AG08396 (cell line): ENCODE measurements at regions not wholly inside any gene's neighbourhood (a gene's known extent, or its start where the extent isn't known, plus 50 kb on each side); places are given as distances from the start of the nearest gene placed in this dataset.
A peak's percentile ranks its signal among the peaks of the same experiment; 100 is the strongest.
"Not testable (repeated sequence)": the region's sequence is repeated elsewhere in the genome, so short reads cannot be mapped to it uniquely, and the experiment has no call there.

Source experiments
- DNase-seq: peaks from one replicate; pipeline ENCODE4 v3.0.0; 2012; ENCODE audit warnings: low spot score, mixed read lengths

DNA sequence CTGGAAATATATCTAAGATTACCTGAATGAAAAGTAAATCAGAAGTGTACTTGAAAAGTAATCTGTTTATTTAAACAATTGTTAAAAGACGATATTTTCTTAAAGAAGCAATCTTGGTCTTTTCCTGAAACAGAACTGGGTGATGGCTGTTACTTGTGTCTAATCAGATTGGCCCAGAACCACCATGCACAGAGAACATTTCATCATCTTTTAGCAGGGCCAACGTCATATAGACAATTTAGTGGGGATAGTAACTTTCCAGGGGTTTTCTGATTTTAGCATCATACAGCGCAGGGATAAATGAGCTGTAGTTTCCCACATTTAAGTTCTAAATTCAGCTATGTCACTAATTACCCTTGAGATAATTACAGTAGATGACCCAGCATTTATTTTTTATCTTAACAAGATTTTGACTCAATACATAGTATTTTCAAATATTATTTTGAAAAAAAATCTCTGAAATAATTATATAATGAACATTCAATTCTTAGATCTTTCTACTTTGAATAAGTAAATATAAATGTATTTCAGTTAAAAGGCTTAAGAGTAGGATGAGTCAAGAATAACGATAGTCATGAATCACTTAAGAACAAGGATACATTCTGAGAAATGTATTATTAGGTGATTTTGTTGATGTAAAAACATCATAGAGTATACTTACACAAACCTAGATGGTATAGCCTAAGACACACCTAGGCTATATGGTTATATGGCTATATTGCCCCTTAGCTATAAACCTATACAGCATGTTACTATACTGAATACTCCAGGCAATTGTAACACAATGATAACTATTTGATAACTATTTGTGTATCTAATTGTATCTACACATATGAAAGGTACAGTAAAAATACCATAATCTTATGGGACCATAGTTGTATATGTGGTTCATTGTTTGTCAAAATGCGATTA lies 103.8 kb upstream of the MME start:
- no peak for DNase-seq

DNA sequence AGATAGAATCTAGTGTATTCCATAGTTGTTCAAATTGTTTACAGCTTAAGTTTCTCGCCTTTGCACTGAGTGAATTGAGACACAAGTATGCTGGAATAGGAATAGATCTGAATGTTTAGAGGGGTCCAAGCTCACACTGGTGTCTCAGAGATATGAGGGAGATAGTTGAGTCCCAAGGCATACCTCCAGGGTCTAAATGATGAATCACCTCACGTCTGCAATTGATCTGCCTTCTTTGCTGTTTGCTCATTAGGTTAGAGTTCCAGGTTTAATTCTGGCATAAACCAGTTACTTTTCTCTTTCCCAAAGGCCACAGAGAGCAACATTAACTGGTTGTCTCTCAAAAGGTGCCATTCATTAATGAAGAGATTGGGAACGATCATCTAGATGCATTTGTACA lies 106.3 kb upstream of the MME start:
- DNase-seq: no peak

DNA sequence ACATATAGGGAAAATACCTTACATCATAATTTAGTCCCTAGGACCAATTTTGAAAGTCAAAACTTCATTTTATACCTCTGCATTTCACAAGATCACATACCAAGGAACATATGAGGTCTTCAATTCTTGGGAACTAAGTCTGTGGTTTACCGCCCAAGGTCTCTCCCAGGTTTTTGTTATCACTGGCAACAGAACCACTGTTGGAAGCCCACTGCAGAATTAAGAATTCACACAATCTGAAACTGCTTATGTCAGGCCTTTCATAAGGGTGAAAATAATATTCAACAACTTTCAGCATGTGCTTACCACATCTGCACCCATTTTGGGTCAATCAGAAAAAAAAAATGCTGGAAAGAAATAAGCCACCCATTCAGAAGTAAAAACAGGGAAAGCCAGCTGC lies 107.2 kb upstream of the MME start:
- no peak for DNase-seq

DNA sequence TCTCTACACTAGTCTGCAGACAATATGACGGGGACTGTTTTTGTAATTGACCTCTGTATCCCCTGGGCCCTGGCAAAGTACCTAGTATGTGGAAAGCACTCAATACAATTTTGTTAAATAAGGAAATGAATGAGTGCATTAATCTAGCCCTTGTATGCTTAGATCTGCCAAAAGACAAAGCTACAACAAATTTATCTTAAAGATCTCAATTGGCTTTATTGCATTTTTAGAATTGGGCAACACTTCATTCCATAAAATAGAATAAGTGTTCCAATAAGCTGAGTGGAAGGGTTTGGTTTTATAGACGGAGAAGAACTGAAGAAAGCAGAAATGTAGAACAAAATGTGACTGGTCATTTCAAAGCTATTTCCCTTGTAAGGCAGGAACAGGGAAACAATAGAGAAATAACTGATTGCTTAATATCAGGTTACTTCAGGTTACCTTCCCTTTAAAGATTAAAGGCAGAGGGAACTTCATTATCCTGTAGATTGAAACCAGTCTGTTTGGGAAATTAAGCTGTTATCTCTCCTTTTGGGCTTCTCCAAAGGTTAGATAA lies 108.3 kb upstream of the MME start:
- DNase-seq: no peak

DNA sequence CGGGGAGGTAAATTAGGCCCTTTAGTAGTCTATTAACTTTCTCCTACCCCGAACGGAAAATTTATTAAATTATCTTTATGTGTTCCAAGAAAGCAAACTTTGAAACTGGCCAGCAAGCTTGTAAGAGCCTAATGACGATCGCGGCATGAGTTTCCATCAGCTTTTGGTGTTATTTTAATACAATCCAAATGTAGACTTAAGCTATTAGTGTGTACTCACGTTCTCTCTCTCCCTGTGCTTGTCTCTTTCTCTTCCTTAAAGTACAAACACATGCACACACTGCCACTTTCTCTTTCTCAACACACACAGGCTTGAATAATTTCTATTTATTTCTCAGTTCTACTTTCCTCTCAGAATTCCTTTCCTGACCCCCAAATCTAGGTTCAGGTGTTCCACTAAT lies 108.8 kb upstream of the MME start:
- DNase-seq: no peak

DNA sequence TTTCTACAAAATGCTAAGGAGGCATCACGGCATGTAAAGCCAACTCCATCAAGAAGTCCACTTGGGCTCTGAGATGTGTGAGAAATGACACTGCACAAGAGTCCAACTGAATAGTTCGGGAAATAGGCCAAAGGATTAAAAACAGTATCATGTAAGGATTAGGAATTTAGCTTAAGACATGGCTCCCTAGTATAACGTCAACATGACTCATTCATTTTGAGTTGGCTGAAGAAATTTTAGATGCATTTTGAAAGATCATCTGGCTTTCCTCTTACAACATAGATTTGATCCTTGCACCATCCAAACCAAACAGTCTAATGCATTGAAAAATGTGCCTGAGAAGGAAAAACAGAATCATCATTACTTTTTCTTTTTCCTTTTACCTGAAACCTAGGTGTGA lies 109.3 kb upstream of the MME start:
- peak; percentile 39 for DNase-seq

DNA sequence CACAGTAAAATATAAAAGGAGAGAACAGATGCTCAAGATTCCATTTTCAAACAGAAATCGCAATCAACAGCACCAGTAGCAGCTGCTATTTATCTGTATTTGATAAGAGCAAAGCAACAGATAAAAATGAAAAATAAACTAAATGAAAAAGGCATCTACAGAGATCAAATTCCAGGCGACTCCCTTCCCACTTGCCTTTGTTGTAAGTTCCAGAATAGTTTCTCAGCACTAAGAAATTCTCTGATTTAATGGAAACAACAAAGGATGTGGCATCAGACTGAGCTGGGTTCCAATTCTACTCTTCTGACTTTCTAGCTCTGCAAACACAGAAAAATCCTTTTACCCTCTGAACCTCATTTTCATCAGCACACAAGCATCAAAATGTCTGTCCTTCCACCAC lies 110.8 kb upstream of the MME start:
- DNase-seq: no peak

DNA sequence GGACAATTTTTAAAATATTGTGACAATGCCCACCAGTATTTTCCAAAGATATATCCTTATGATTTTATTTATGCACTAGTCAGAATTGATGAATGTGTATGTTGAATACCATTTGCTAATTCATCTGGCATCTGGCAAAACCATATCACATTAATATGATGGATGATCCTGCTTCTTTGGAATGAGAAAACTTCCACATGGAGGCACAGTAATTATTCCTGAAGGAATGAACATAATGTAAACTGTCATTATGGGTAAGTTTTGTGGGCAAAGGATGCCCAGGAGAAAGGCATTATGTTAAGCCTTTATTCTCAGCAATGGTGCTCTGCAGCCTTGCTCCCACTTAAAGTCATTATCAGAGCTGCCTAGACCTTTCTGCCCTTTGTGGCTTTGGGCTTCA lies 113.0 kb upstream of the MME start:
- DNase-seq: no peak

DNA sequence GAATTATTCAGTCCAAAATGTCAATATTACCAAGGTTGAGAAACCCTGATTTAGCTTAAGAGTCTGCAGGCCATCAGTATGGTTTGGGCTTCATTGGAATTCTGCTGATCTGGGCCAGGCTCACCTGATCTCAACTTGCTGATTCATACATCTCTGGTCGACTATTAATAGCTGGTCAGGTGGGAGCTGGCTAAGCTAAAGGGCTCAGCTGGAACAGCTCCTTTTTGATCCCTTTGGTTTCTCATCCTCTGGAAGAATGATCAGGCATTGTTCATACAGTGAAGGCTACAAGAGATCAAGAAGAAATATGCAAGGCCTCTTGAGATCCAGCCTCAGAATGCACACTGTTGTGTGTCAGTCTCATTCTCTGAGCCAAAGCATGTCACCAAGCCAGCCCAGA lies 123.3 kb upstream of the MME start:
- no peak for DNase-seq

DNA sequence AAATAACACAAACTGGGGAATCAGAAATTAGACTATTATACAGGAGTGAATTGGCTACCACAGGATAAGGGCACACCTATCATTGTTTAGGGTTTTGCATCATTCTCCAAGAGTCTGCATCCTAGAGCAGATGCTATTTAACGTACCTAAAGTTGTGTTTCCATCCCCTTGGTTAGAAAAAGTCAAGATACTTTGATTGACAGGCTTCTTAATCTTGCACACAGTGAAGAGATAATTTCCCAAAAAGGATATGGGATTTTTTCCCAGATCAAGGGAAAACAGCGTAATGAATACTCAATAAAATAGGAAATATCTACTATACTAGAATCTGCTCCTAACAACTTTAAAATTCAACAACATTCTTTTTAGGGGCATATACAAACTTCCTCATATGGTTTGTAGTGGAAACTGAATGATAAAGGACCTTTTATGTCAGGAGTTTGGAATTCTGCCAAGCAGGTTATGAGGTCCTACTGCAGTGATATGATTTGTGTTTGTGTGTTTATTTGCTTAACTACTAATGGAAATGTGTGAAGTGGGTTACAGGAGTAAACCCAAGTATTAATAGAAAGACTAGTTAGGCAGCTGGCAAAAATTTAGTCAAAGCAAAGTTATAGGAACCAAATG lies 124.1 kb upstream of the MME start:
- DNase-seq: no peak

DNA sequence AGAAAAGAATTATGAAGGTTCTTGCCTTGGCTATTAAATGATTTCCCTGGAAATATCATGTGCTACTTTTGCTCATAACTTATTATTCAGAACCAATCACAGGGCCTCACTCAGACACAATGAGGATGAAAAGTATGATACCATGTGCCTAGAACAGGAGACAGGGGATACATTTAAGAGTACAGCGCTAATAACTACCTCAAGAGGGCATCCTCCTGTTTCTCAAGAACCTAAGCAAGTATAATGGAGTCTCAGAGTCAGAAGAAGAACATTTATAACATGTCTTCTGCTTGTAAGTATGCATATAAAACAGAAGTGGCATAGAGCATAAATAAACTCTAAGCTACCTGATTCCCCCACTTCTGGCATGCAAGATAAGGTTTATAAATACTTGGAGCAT lies 125.4 kb upstream of the MME start:
- peak; percentile 21 for DNase-seq

DNA sequence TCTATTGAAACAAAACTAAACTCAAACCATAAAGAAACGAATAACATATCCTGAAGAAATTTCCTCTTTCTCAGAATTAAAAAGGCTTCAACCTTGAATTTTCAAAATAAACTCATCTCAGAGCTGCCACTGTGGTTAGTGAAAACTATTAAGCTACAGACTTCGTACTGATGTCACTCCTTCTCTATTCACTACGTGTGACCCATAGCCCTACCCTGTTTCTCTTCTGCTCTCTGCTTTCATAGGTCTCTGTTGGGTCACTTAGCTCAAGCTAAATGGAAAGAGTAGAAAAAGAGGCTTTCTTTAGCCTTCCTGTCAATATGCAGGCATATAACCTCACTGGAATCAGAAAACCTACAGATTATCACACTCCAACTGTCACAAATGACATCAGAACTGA lies 126.6 kb upstream of the MME start:
- no peak for DNase-seq

DNA sequence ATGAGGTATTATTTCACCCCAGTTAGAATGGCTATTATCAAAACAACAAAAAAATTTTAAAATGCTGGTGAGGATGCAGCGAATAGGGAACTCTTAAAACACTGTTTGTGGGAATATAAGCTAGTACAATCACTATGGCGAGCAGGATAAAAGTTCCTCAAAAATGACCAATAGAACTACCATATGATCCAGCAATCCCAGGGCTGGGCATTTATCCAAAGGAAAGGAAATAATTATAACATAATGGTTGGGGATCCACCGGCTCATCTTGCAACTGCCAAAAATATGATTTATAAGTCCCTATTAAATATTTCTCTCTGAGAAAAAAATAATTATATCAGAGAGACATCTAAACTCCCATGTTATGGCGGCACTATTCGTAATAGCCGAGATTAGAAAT lies 127.6 kb upstream of the MME start:
- no peak for DNase-seq

DNA sequence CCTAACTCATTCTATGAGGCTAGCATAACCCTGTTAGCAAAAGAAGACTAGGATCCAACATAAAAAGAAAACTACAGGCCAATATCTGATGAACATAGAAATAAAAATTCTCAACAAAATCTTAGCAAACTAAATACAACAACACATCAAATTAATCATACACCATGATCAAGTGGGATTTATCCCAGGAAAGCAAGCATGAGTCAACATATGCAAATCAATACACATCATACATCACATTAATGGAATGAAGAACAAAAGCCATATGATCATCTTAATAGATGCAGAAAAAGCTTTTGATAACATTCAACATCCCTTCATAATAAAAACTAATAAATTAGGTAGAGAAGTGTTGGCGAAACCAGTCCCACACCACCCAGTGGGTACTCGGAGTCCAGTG lies 136.1 kb upstream of the MME start:
- no peak for DNase-seq

DNA sequence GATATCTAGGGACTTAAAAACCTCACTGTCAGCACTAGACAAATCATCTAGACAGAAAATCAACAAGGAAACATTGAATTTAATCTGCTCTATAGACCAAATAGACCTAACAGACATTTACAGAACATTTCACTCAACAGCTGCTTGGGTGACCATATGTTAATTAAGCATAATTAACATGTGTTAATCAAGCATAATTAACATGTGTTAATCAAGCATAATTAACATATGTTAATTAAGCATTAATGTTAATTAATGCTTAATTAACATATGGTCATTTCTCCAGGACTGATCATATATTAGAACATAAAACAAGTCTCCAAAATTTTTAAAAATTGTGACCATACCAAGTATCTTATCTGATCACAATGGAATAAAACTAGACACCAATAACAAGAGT lies 137.3 kb upstream of the MME start:
- no peak for DNase-seq

DNA sequence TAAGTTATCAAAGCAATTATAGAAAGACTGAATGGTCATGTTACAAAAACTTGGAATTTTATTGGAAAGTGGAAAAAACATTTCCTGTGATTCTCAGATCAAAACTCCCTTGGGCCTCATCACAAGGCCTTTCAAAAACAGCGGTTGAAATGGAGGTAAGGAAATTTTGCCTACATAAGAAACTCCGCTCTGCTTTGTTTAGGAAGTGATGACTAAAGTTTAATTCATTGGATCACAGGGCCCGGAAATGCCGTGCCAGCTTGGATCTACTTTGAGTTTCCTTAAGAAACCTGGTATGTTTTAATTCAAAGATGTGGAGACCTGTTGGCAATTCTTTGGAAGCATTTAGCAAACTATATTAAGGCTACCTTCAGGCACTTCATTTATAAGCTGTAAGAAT lies 143.9 kb upstream of the MME start:
- no peak for DNase-seq

DNA sequence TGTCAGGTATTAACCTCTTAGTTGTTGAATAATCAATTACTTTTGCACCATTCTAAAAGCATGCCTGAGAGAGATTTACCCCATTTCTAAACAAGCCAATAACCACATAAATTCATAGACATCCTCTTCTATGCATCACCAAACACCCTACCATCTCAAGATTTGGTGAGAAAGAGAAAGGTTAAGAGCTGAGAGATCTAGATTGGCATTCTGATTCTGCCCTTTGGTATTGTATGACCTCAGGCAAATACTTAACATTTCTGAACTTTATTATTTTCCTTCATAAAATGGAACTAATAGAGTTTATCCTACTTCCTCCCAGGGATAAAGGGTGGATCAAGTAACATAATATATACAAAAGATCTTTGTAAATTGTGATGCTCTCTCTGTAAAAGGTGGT lies 146.5 kb upstream of the MME start:
- DNase-seq: no peak

DNA sequence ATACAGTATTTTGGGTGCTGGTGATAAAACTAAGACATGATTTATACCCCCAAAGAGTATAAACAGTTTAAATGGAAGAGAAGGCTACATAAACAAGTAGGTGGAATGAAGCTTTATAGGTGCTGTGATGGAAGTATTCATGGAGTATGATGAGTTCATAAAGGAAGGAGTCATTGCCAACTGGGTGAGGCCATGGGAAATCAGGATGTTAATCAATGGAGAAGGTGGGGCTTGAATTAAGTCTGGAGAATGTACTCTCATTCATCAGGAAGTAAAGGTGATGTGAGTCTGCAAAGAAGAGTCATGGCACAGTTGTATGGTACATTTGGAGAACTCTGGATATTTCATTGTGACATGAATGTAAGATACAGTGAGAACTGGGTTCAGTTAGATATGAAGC lies 147.5 kb upstream of the MME start:
- no peak for DNase-seq

DNA sequence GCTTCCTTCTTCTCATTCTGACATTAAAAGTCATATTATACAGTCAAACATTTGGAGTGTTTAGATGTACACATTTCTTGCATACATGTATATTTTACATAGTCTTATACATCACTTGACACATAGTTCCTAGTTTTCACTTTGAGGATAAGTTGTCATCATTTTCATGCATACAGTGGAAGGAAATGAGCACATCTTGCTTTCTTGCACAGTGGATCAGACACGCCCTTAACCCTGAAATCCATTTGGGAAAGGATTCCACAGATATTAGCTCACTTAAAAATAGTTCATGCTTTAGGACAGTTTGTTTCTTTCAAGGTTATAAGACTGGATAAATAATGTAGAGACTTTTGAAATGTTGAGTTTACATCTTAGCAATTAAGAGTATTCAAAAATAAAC lies 148.6 kb upstream of the MME start:
- DNase-seq: peak; percentile 20

DNA sequence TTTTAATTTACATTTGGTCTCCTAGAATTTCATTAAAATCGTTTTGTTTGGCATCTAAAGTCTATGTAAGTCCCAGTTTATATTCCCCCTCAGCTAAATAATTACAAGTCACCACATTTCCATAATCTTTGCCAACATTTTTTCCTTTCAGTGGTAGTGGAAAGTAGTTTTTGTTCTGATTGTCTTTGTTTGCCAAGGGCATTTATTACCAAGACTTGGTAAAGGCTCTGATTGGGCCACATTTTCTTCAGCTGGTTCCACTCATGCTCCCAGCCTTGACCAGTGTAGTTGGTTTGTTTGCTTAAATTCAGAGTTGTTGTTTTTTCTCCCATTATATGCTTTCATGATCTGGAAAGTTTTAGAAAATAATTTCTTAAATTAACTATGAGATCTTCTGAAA lies 153.4 kb upstream of the MME start:
- DNase-seq: no peak

DNA sequence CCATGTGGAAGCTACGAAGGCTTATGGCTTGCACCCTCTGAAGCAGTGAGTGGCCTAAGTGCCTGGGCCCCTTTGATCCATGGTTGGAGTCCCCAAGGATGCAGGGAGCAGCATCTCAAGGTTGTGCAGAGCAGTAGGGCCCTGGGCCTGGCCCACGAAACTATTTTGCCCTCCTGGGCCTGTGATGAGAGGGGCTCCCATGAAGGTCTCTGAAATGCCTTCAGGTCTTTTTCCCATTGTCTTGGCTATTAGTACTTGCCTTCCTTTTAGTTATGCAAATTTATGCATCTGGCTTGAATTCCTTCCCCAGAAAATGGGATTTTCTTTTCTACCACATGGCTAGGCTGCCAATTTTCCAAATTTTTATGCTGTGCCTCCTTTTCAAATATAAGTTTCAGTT lies 158.8 kb upstream of the MME start:
- no peak for DNase-seq

DNA sequence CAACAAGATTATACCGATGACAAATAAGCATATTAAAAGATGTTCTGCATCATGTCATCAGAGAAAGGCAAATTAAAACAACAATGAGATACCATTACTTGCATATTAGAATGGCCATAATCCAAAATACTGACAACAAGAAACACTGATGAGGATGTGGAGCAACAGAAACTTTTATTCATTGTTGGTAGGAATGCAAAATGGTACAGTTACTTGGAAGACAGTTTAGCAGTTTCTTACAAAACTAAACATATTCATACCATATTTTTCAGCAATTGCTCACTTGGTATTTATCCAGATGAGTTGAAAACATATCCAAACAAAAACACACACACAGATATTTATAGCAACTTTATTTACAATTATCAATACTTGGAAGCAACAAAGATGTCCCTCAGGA lies 160.9 kb upstream of the MME start:
- DNase-seq: no peak

DNA sequence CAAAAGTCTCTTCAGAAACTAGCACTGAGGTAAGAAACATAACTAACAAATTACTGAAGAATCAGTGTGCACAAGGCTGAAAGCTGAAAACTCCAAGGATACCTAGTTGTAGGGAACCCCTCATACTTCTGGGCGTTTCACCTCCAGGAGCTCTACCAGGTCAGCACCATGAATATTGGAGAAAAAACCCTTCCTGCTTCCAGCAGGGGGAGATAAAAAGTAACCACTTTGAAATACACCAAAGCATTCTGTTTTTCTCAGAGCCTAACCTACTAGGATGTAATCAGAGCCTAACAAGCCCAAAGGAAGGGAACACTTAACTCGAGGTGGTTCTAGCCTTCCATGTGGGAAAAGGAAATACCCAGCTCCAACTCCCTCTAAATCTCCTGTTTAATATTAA lies 175.8 kb upstream of the MME start:
- peak; percentile 15 for DNase-seq

DNA sequence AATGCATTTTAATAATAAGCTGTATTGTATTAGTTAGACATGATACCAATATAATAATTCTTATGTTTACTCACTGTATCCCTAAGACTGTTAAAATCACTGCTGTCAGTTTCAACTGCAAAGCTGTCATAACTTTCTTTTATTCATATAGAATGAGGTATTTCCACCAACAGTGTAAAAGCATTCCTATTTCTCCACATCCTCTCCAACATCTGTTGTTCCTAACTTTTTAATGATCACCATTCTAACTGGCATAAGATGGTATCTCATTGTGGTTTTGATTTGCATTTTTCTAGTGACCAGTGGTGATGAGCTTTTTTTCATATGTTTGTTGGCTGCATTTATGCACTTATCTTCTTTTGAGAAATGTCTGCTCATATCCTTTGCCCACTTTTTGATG lies 177.6 kb upstream of the MME start:
- not testable (repeated sequence) for DNase-seq
